Neural progenitor cell (in vitro differentiated cells): ENCODE measurements at regions not wholly inside any gene's neighbourhood (a gene's known extent, or its start where the extent isn't known, plus 50 kb on each side); places are given as distances from the start of the nearest gene placed in this dataset.

Experiments
- DNase-seq: peaks from one replicate; pipeline ENCODE4 v3.0.0-alpha.2; 2016; ENCODE audit warnings: low spot score
- H2AFZ ChIP-seq: fragments of 200-600 bp; sonication (generic); replicated peaks from 2 replicates; pipeline ENCODE4 v1.6.1; 2016; ENCODE audit warnings: antibody characterized with exemption
- H3F3A ChIP-seq: fragments of 200-600 bp; sonication (generic); 2 replicates; pipeline ENCODE4 v1.6.1; 2016; ENCODE audit warnings: antibody characterized with exemption, low read depth
- H3K27ac ChIP-seq: fragments of 200-600 bp; sonication (generic); 2 replicates; pipeline ENCODE4 v1.5.1; 2016; ENCODE audit warnings: mild to moderate bottlenecking
- H3K27me3 ChIP-seq: fragments of 200-600 bp; sonication (generic); 2 replicates; pipeline ENCODE4 v1.6.1; 2016; ENCODE audit warnings: mild to moderate bottlenecking, moderate library complexity
- H3K36me3 ChIP-seq: fragments of 200-600 bp; sonication (generic); 2 replicates; pipeline ENCODE4 v1.5.1; 2016
- H3K4me1 ChIP-seq: fragments of 200-600 bp; sonication (generic); 2 replicates; pipeline ENCODE4 v1.6.1; 2016; ENCODE audit warnings: mixed run types
- H3K4me2 ChIP-seq: fragments of 200-600 bp; sonication (generic); 2 replicates; pipeline ENCODE4 v1.6.1; 2016
- H3K4me3 ChIP-seq: fragments of 200-600 bp; sonication (generic); 2 replicates; pipeline ENCODE4 v1.5.1; 2016
- H3K79me2 ChIP-seq: fragments of 200-600 bp; sonication (generic); 2 replicates; pipeline ENCODE4 v1.6.1; 2016; ENCODE audit warnings: low read depth
- H3K9ac ChIP-seq: fragments of 200-600 bp; sonication (generic); 2 replicates; pipeline ENCODE4 v1.6.1; 2016
- H3K9me3 ChIP-seq: fragments of 200-600 bp; sonication (generic); 2 replicates; pipeline ENCODE4 v1.5.1; 2016; ENCODE audit warnings: low read depth
- H4K20me1 ChIP-seq: fragments of 200-600 bp; sonication (generic); 2 replicates; pipeline ENCODE4 v1.6.1; 2016; ENCODE audit warnings: low read depth
- H3K27ac Mint-ChIP-seq: 3 replicates; pipeline ENCODE4 v1.8.0; 2021; ENCODE audit warnings: mixed read lengths
- H3K27me3 Mint-ChIP-seq: 2 replicates; pipeline ENCODE4 v1.8.0; 2022; ENCODE audit warnings: low read depth, mild to moderate bottlenecking, inconsistent platforms, moderate library complexity, mixed read lengths; ENCODE audit not compliant: insufficient read depth
- H3K36me3 Mint-ChIP-seq: 3 replicates; pipeline ENCODE4 v1.8.0; 2021; ENCODE audit warnings: mixed read lengths
- H3K4me1 Mint-ChIP-seq: 3 replicates; pipeline ENCODE4 v1.8.0; 2021; ENCODE audit warnings: mixed read lengths
- H3K4me3 Mint-ChIP-seq: 3 replicates; pipeline ENCODE4 v1.8.0; 2021; ENCODE audit warnings: mild to moderate bottlenecking, moderate library complexity, mixed read lengths
- H3K9me3 Mint-ChIP-seq: 3 replicates; pipeline ENCODE4 v1.8.0; 2020; ENCODE audit warnings: mixed read lengths
- CTCF ChIP-seq: fragments of 200-600 bp; sonication (generic); IDR thresholded peaks from 2 replicates; pipeline ENCODE4 v1.5.1; 2017; ENCODE audit warnings: antibody characterized with exemption, mild to moderate bottlenecking
- EZH2 ChIP-seq: fragments of 200-600 bp; sonication (generic); IDR thresholded peaks from 2 replicates; pipeline ENCODE4 v1.6.1; 2017; ENCODE audit warnings: antibody characterized with exemption, mild to moderate bottlenecking, moderate library complexity
- EZH2phosphoT487 ChIP-seq: fragments of 200-600 bp; sonication (generic); IDR thresholded peaks from 2 replicates; pipeline ENCODE4 v1.6.1; 2017; ENCODE audit warnings: antibody characterized with exemption

- peaks cover 6% of the 10 kb centered on the region for H3K27me3 Mint-ChIP-seq
- H3K9ac ChIP-seq: no peak overlapping the region
- no peak for DNase-seq
- no peaks in the 10 kb centered on the region for H3K27me3 ChIP-seq
- no peak overlapping the region for H3K4me3 ChIP-seq
- H3K9me3 ChIP-seq: no peaks in the 10 kb centered on the region
- no peak overlapping the region for H3K4me3 Mint-ChIP-seq
- peaks cover 3% of the 10 kb centered on the region for H3K4me1 Mint-ChIP-seq
- TF ChIP-seq CTCF (no peak), EZH2 (no peak), EZH2phosphoT487 (no peak)
- H4K20me1 ChIP-seq: no peaks in the 10 kb centered on the region
- no peaks in the 10 kb centered on the region for H3F3A ChIP-seq
- H3K36me3 Mint-ChIP-seq: peaks cover 15% of the 10 kb centered on the region
- no peak overlapping the region for H3K27ac ChIP-seq
- no peaks in the 10 kb centered on the region for H3K79me2 ChIP-seq
- no peak overlapping the region for H3K27ac Mint-ChIP-seq
- H3K36me3 ChIP-seq: no peaks in the 10 kb centered on the region
- H2AFZ ChIP-seq: no peak overlapping the region
- H3K4me1 ChIP-seq: no peaks in the 10 kb centered on the region
- peaks cover 37% of the 10 kb centered on the region for H3K9me3 Mint-ChIP-seq
- H3K4me2 ChIP-seq: no peak overlapping the region
Observed at GRCh38 chr6:112923940-112924587, 576.9 kb downstream of the RFPL4B start.

- Mint-ChIP-seq H3K4me3 (no peak overlapping the region), H3K27ac (no peak overlapping the region), H3K27me3 (peaks cover 3% of the 10 kb centered on the region), H3K4me1 (peaks cover 9% of the 10 kb centered on the region), H3K36me3 (peaks cover 12% of the 10 kb centered on the region), H3K9me3 (peaks cover 32% of the 10 kb centered on the region)
- H3K4me1 ChIP-seq: no peaks in the 10 kb centered on the region
- no peaks in the 10 kb centered on the region for H3K9me3 ChIP-seq
- DNase-seq: no peak
- H4K20me1 ChIP-seq: no peaks in the 10 kb centered on the region
- no peak overlapping the region for H3K4me3 ChIP-seq
- H2AFZ ChIP-seq: no peak overlapping the region
- no peaks in the 10 kb centered on the region for H3F3A ChIP-seq
- H3K27ac ChIP-seq: no peak overlapping the region
- H3K27me3 ChIP-seq: no peaks in the 10 kb centered on the region
- H3K79me2 ChIP-seq: no peaks in the 10 kb centered on the region
- H3K4me2 ChIP-seq: no peak overlapping the region
- TF ChIP-seq EZH2: no peak
- no peak for TF ChIP-seq CTCF
- no peak for TF ChIP-seq EZH2phosphoT487
- no peaks in the 10 kb centered on the region for H3K36me3 ChIP-seq
- H3K9ac ChIP-seq: no peak overlapping the region
Observed at GRCh38 chr6:112925702-112926101, 578.6 kb downstream of the RFPL4B start.

GRCh38 chr6:112927641-112928320 is 580.7 kb downstream of the RFPL4B start:
- no peak for TF ChIP-seq EZH2
- TF ChIP-seq CTCF: no peak
- TF ChIP-seq EZH2phosphoT487: no peak
- Histone ChIP-seq H4K20me1 (no peaks in the 10 kb centered on the region), H3K4me2 (no peak overlapping the region), H3K9ac (no peak overlapping the region), H2AFZ (no peak overlapping the region), H3F3A (no peaks in the 10 kb centered on the region), H3K79me2 (no peaks in the 10 kb centered on the region), H3K4me3 (no peak overlapping the region), H3K36me3 (no peaks in the 10 kb centered on the region), H3K4me1 (no peaks in the 10 kb centered on the region), H3K27me3 (no peaks in the 10 kb centered on the region), H3K27ac (no peak overlapping the region), H3K9me3 (no peaks in the 10 kb centered on the region)
- peaks cover 9% of the 10 kb centered on the region for H3K4me1 Mint-ChIP-seq
- peaks cover 8% of the 10 kb centered on the region for H3K36me3 Mint-ChIP-seq
- H3K27me3 Mint-ChIP-seq: peaks cover 2% of the 10 kb centered on the region
- H3K4me3 Mint-ChIP-seq: no peak overlapping the region
- no peak for DNase-seq
- H3K9me3 Mint-ChIP-seq: peaks cover 22% of the 10 kb centered on the region
- no peak overlapping the region for H3K27ac Mint-ChIP-seq
